GM21825 (cell line): ENCODE measurements at regions not wholly inside any gene's neighbourhood (a gene's known extent, or its start where the extent isn't known, plus 50 kb on each side); places are given as distances from the start of the nearest gene placed in this dataset.
"Not testable (repeated sequence)": the region's sequence is repeated elsewhere in the genome, so short reads cannot be mapped to it uniquely, and the experiment has no call there.

Source experiments
- ATAC-seq: cut with Tn5 transposase; IDR thresholded peaks from one replicate; pipeline ENCODE4 v1.9.1; 2021; ENCODE audit warnings: mild to moderate bottlenecking, moderate library complexity; ENCODE audit not compliant: unreplicated experiment

DNA sequence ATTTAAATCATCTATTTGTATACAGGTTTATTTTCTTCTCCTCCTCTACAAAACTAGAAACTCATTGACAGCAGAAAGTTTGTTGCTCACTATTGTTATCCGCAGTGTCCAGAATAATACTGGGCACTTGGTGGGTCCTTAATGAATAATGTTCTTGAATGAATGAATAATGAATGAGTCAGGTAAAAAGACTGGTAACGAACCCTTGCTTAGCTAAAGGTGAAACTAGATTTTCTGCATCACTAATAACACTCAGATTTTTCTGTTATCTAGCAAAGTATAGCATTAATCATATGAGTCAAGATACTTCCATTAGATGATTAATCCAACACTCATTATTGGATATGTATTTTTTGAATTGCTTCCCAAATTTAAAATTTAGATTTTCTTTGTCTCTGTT lies 953.2 kb downstream of the SORCS3 start:
- no peak for ATAC-seq

DNA sequence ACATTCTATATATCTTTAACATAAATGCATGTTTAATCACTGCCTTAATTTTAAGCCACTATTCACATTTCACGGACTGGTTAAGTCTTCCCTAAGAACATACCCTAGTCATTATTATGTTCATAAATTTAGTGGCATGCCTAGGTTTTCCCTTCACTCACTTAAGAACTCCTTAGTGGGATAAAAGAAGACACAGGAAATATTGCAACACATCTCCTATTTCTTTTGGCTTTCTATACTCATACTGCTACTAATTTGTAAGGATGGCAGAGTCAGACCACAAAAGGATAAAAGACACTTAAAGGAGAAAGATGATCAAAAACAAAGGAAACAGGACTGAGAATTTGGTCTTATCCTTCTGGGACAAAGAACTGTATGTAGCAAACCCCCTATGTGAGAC lies 951.4 kb downstream of the SORCS3 start:
- ATAC-seq: no peak

DNA sequence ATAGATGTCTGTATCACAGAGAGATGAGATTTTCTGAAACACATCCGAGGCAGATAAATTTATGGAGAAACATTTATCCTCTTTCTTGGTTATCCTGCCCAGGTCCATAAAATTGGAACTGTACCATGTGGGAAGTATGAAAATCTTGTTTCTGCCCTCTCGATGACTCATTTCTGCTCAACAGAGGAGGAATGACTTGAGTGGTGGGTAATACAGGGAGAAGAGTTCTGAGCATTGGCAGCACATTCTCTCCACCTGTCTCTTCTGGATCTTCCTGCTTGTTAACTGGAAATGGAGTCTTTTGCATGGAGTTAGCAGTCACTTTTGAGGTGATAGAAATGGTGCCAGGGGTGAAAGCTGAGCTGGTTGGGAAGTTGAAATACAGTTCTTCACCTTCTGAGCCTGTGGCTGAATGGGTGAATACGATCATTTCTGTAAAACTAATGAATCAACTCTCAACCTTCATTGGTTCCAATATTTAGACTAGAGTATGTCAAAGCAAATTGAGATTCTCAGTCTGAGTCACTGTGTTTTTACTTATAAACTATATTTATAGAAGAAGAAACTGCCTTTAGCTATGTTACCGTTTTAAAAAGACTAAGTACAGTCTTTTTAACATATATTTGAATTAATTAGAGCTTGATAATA lies 945.5 kb downstream of the SORCS3 start:
- ATAC-seq: no peak

DNA sequence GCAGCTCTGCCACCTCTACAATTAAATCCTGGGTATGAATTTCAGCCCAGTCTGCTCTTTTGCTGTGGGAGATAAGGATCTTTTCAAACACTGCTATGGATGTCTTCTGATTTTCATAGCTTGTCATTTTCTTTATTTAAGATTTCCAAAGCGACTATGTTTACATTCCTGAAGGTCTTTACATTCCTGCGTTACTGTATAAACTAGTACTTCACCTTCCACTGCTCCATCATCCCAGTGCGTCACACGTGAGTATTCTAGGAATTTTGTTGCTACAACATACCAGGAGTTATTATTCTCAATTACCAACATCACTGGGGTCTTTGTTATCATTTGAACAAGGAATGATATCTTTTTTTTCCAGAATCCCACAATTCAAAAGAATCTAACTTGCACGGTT lies 944.7 kb downstream of the SORCS3 start:
- no peak for ATAC-seq

DNA sequence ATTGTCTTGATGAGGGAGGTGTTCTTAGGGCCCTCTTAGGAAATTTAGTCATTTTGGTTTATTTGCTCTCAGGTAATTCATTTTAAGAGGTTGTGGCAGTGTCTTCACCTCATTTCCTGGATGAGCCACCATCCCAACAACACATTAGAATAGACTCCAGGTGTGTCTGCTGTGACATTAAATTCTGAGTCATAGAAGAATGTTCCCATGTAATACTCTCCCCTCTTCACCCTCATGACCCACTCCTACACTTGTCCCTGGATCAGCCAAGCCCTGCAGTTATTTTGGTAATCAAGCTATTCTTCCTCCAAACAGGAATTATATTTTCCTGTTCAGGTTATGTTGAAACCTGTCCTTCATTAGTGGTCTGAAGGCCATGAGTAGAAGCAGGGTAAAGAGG lies 944.1 kb downstream of the SORCS3 start:
- no peak for ATAC-seq

DNA sequence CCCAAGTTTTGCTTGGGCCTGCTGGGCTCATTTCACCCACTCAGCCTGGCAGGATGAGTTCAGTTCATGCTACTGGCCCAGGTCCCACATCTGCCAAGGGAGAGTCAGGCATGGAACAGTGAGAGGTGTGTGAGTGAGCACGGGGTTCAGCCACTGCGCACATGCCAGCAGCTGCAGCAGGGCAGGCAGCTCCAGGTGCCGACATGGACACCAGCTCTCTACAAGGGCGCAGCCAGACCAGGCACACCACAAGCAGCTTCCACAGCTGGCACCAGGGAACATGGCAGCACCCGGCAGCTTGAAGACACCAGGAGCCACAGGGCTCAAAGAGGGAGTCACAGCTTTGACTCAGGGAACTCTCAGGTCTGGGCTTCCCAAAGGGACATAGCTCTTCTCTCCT lies 938.0 kb downstream of the SORCS3 start:
- no peak for ATAC-seq

DNA sequence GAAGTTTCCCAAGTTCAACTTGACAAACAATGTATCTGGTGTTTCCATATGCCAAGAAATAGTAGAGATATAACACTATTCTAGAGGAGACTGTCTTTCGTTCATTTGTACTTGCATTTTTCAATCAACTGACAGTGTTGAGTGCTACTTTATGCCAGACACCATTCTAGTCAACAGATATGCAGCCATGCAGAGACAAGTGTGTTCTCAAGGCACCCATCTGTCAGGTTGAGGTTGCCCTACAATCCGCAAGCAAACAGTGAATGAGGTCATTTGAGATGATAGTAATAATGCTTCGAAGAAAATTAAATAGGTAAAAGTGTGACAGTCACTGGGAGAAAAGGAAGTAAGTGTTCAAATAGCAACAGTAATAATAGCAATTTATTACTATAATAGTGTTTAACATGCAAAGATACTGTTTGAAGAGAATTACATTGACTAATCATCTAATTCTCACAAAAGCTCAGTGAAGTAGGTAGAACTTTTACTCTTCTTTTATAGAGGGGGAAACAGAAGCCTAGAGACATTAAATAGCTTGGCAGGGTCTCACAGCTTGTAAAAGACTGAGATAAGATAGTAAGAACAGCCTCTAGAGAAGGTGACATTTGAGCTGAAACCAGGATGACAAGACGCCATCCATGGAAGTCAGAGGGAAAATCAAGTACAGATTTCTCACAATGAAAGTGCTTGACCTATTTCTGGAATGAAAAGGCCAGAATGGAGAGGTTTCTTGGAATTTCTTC lies 936.9 kb downstream of the SORCS3 start:
- ATAC-seq: no peak

DNA sequence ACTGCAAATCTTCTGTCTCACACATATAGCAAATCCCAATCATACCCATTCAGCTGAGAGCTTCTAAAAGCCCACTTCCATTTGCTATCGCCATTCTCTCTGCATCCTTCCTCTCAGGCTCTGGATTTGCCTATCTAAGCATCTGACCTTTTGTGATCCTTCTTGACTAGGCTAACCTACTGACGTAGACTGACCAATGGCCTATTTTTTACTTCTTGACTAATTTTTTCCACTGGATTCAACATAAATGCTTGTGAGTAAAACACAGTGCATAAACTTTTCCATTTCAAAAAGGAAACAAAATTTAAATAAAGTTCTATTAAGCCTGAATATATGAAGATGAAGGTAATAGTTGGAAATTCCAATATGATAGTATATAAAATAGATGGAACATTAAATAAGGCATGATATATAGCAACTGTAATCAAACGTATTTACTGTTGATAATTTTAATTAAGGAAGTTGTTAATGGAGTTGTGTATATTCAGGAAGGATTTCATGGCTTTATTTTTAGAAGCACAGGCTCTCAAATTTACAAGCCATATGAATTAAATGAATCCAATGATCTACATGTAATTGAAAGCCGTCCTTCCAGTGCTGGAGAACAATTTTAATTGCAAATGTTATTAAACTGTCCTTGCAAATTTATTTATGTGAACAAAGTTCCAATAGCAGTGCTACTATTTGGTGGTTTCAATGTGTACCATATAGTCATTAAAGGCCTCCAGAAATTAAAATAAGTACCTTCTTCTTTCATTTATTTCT lies 918.4 kb downstream of the SORCS3 start:
- no peak for ATAC-seq

DNA sequence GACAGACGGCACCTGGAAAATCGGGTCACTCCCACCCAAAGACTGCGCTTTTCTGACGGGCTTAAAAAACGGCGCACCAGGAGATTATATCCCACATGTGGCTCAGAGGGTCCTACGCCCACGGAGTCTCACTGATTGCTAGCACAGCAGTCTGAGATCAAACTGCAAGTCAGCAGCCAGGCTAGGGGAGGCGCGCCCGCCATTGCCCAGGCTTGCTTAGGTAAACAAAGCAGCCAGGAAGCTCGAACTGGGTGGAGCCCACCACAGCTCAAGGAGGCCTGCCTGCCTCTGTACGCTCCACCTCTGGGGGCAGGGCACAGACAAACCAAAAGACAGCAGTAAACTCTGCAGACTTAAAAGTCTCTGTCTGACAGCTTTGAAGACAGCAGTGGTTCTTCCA lies 909.4 kb downstream of the SORCS3 start:
- not testable (repeated sequence) for ATAC-seq

DNA sequence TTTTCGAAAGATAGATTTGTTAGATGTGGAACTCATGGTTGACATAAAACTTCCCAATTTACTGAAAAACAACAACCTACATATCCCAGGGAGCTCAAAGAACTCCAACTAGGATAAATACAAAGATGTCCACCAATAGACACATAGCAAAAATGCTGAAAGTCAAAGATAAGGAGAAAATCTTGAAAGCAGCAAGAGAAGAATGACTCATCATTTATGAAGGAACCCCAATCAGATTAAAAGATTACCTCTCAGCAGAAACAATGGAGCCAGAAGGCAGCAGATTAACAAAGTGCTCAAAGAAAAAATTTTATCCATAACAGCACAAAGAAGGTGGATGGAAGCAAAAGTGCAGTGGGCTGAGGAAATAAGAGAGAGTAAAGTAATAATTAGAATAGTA lies 908.6 kb downstream of the SORCS3 start:
- no peak for ATAC-seq

DNA sequence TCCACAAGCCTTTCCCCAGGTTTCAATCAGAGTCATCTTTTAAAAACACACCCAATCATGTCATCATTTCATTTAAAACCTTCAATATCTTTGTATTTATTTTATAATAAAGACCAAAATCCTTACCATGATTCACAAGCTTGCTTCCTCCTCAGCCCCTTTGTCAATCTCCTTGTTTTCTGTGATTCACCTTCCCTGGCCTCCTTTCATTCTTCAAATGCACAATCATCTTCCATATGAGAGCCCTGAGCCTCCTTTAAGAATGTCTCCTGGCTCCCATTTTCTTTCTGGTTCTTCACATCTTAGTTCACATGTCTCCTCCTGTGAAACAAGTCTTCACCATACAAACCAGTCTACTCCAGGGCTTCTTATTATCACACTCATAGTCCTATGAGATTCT lies 904.0 kb downstream of the SORCS3 start:
- no peak for ATAC-seq

DNA sequence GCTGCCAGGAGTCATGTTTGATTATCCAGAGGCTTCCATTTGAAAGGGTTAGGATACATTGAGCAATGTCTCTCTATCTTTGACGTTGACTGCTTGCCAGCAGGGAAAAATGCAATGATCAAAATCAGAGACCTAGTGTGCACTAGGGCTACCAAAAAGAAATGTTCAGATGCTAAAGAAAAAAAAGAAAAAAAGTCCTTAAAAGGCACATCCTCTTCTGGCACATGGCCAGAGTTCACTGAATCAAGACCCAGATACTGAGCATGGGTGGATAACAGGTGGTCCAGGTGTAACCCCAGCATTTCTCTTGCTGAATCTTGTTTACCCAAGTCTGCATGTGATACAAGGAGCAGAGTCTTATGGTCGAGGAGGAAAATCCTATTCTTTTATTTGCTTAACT lies 899.3 kb downstream of the SORCS3 start:
- ATAC-seq: no peak

DNA sequence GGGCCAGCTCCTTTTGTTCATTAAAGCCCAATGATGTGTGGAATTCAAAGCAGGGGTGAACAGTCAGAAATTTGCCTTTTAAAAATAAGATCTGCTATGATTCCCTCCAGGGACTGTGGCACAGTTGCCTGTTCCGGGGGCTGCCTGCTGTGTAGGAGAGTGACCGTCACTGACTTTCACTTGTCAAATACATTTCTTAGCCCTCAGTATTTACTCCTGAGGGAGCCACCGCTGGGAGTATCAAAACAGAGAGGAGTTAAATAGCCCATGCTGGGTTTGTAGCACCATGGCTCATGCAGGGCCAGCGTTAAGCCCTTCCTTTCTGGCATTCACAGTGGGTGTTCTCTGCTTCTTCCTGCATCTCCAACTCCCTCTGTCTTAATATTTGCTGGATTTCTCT lies 897.8 kb downstream of the SORCS3 start:
- no peak for ATAC-seq

DNA sequence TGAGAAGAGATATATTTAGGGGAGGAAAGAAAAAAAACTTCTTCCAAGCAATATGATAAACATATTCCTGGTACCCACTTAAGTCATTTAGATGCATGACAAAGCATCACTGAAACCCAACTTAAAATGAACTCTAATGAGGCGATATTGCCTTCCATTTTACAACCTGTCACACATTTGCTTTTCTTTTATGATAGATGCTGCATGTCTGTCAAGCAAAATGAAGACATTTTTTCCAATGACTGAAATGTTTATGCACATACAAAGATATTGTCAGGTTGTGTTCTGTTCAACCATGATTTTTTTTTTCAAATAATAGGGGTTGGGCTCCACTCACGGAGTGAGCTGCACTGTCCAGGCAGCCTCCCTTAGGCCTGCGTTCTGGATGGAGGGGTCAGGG lies 894.4 kb downstream of the SORCS3 start:
- no peak for ATAC-seq

DNA sequence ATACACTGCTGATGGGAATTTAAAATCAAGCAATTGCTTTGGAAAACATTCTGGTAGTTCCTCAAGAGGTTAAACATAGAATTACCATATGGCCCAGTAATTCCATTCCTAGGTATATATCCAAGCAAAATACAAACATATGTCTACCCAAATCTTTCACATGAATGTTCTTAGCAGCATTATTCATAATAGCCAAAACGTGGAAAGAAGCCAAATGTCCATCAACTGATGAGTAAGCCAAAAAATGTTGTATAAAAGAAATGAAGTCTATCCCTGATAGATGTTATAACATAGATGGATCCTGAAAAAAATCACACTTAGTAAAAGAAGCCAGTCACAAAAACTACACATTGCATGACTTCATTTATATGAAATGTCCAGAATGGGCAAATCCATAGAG lies 893.0 kb downstream of the SORCS3 start:
- no peak for ATAC-seq

DNA sequence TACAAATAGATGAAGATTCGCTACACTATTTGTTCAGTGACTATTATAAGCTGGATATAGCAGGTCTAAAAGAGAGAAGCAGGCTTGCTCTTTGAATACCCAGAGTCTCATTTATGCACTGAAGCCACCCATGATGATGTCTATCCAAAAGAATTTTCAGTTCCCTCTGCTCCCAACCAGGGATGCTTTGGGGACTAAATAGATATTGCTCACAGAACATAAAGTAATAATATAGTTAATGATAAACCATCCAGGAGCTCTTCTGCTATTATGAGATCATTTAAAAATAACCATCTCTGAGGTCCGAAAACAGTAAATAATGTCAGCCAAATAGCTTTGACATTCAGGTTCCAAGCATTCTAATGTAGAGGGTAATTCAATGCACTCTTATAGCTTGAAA lies 875.4 kb downstream of the SORCS3 start:
- no peak for ATAC-seq

DNA sequence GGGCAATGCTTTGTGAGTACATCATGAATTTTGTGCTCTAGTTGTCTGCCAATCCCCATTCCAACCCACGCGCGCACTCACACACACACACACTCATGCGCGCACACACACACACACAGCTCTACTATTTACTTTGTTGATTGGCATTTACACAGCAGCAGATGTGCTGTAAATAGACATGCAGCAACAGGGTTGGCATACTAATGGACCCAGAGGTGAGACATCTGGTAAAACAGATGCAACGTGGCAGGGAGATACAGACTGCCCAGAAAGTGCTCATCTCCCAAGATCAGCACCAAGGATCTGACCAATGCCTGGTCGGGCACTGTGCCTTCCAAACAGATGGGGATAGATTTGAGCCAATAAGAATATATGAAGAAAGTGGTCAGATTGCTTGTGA lies 873.0 kb downstream of the SORCS3 start:
- ATAC-seq: no peak

DNA sequence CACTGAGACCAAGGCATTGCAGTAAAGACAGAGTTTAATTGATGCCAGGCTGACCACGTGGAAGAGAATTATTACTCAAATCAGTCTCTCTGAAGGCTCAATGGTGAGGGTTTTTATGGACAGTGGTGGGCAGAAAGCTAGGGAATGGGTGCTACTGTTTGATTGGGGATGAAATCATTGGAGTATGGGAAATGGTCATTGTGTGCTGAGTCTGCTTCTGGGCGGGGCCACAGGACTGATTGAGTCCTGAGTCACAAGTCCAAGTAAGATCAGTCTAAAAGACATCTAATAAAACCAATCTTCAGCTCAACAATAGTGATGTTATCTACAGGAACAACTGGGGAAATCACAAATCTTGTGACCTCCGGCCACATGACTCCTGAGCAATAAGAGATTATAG lies 868.4 kb downstream of the SORCS3 start:
- no peak for ATAC-seq

DNA sequence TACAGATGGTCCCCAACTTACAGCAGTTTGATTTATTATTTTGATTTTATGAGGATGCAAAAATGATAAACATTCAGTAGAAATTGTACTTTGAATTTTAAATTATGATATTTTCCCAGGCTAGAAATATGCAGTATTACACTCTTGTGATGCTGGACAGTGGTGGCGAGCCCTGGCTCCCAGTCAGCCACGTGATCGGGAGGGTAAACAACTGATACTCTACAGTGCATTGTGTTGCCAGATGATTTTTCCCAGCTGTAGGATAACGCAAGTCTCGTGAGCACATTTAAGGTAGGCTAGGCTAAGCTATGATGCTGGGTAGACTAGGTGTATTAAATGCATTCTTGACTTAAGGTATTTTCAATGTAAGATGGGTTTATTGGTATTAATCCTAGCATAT lies 865.2 kb downstream of the SORCS3 start:
- no peak for ATAC-seq

DNA sequence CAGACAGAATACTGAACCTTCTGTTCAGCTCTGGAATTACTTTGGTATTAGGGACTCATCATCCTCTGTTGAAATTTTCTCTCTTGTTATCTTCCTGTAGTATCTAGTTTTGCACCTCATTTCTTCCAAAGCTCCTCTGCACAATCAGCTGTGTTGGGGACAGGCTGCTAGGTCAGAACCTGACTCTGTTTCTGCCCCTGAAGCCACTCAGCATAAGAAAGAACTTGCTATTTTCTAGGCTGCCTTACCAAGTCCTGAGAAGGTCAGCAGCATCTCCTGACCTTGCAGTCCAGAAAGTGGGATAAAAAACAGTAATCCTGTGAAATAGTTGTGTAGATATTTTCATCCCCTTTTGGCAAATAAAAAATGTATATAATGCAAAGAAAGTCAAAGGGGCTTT lies 862.6 kb downstream of the SORCS3 start:
- no peak for ATAC-seq

DNA sequence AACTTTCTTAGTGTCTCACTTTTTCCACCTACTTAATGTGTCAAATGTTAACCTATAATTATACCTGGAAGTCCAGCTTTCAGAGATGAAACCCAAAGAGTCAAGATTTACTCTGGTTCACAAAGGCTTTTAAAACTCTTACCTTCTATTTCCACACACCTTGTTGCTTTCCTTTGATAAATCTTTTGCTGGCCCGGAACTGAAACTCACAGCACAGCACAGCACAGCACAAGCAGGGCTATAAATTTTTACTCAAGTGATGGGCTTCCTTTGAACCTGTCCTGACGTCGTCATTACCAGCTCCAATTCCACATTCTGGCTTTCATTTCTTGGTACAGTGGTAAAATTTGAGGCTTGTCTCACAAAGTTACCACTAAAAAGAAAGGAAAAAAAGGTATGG lies 861.0 kb downstream of the SORCS3 start:
- ATAC-seq: no peak

DNA sequence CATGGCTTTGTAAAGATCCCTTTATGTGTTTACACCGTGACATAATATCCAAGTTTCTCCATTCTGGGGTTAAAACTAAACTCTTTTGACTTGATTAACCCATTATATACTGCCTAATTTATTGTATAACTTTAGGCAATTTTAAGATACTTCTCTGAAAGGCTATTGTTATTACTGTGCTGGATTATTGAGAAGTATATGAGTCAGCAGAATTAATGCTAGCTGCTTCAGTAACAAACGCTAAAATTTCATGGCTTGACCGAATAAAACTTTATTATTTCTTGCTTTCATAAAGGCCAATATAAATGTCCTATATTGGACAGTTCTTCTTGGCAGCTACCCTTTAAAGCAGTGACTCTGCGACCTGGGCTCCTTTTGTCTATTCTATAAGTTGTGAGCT lies 853.9 kb downstream of the SORCS3 start:
- ATAC-seq: no peak
